ENCODE measurements at regions not wholly inside any gene's neighbourhood (a gene's known extent, or its start where the extent isn't known, plus 50 kb on each side); places are given as distances from the start of the nearest gene placed in this dataset.

DNA sequence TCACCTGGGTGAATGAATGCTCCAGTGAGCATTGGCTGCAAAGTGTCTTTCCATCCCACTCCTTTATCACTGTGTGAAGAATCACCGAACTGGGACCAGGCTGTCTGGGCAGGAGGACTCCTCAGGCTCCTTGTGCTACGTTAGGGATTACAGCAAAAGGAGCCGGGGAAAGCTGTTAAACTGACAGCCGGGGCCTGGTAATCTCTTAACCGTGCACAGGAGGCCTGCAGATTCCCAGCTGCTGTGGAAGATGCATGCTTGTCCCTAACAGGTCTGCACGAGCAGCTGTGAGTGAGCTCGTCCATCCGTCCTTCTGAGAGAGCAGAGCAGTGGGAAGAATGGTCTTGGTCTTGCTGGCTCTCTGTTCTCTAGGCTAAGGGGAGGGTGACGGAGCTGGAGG, 231.5 kb downstream of the AACS start:
- TF ChIP-seq, protein P1, sequence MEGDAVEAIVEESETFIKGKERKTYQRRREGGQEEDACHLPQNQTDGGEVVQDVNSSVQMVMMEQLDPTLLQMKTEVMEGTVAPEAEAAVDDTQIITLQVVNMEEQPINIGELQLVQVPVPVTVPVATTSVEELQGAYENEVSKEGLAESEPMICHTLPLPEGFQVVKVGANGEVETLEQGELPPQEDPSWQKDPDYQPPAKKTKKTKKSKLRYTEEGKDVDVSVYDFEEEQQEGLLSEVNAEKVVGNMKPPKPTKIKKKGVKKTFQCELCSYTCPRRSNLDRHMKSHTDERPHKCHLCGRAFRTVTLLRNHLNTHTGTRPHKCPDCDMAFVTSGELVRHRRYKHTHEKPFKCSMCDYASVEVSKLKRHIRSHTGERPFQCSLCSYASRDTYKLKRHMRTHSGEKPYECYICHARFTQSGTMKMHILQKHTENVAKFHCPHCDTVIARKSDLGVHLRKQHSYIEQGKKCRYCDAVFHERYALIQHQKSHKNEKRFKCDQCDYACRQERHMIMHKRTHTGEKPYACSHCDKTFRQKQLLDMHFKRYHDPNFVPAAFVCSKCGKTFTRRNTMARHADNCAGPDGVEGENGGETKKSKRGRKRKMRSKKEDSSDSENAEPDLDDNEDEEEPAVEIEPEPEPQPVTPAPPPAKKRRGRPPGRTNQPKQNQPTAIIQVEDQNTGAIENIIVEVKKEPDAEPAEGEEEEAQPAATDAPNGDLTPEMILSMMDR (IDR thresholded peaks at IDR 0.05), result no peak
- no peak for TF ChIP-seq POLR2A (IDR thresholded peaks at IDR 0.05)
